ENCODE measurements at regions not wholly inside any gene's neighbourhood (a gene's known extent, or its start where the extent isn't known, plus 50 kb on each side); places are given as distances from the start of the nearest gene placed in this dataset.

GRCh38 chr1:193774536-193775323, 588.3 kb upstream of the B3GALT2 start:
- no peak for TF ChIP-seq GATA2 (IDR thresholded peaks at IDR 0.05; ENCODE audit: low read depth, low read length)
- TF ChIP-seq GATA3 (IDR thresholded peaks at IDR 0.05; ENCODE audit: low read depth, low read length): no peak
